ENCODE measurements at regions not wholly inside any gene's neighbourhood (a gene's known extent, or its start where the extent isn't known, plus 50 kb on each side); places are given as distances from the start of the nearest gene placed in this dataset.

DNA sequence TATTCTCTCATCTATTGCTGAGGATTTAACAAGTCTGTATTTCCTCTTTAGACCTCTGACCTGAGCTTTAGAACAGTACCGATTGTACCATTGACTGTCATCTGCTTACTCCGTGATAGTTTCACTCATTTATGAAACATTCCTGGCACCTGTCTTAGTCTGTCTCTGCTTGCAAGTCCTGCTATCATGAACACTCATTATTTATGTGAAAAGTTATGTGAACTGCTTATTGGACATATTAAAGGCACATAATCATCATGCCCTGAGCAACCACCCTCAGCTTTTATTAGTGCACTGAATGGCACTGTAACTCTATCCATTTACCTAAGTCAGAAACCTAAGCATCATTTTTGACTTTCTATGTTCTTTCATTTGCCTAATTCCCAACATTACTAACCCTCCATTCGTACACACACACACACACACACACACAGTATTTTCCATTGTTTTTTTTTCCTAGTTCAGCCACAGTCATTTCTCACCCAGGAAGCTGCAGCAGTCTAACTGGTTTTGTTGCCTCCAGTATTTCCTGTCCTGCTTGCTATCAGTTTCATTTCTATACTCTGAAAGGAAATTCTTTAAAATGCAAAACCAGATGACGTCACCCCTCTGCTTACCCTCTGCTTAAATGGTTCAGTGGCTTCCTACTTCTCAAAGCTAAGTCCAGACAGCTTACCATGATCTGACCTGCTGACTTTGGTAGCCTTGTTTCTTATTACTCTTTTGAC lies 146.1 kb downstream of the HAUS1 start:
- Histone ChIP-seq H3K36me3 (peaks cover 3% of the 10 kb centered on the region), H3K27ac (peak overlapping the region in 1 of 2 donors; percentile 45), H3K27me3 (replicated peaks; ENCODE audit: insufficient read depth) (no peaks in the 10 kb centered on the region), H3K4me3 (peak overlapping the region; percentile 18), H3K9me3 (no peaks in the 10 kb centered on the region), H3K4me1 (ENCODE audit: control insufficient read depth in 1 of 2, low read depth in 2 of 2) (peaks cover 25 to 48% of the 10 kb centered on the region in 2 donors)
- TF ChIP-seq CTCF (IDR thresholded peaks at IDR 0.05): no peak
- ATAC-seq (ENCODE audit: insufficient number of reproducible peaks, low FRiP score, low read depth) (peak; percentile 62), DNase-seq (ENCODE audit: low spot score) (no peak)

GRCh38 chr18:46250812-46251173 lies 146.6 kb downstream of the HAUS1 start:
- Histone ChIP-seq H3K4me3 (peak overlapping the region; percentile 18), H3K27ac (peak overlapping the region in 1 of 2 donors; percentile 45), H3K36me3 (peaks cover 3% of the 10 kb centered on the region), H3K27me3 (replicated peaks; ENCODE audit: insufficient read depth) (no peaks in the 10 kb centered on the region), H3K9me3 (no peaks in the 10 kb centered on the region), H3K4me1 (ENCODE audit: control insufficient read depth in 1 of 2, low read depth in 2 of 2) (peaks cover 25 to 48% of the 10 kb centered on the region in 2 donors)
- TF ChIP-seq CTCF (IDR thresholded peaks at IDR 0.05): no peak
- DNase-seq (ENCODE audit: low spot score): no peak
- ATAC-seq (ENCODE audit: insufficient number of reproducible peaks, low FRiP score, low read depth): no peak

DNA sequence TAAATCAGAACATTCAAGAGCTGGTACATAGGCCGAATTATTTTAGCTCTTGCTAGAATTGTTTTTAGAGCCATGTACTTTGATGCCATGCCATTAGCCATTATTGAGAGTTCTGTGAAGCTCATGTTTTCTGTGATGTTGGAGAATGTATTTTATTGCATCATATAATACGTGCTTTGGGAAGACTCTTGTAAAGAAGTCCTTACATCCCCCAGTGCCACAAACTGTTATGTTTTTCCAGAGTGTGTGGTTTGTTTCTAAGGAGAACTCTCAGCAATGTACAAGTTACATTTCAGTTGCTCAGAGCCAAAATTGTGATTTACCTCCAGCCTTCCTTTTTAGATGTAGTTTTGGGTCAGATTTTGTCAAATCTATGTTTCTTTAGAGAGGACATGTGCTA lies 148.6 kb downstream of the HAUS1 start:
- DNase-seq (ENCODE audit: low spot score): no peak
- ATAC-seq (ENCODE audit: insufficient number of reproducible peaks, low FRiP score, low read depth): no peak
- peaks cover 3% of the 10 kb centered on the region for H3K36me3 ChIP-seq
- H3K4me3 ChIP-seq: no peak overlapping the region
- no peaks in the 10 kb centered on the region for H3K9me3 ChIP-seq
- peaks cover 25 to 48% of the 10 kb centered on the region in 2 donors for H3K4me1 ChIP-seq (ENCODE audit: control insufficient read depth in 1 of 2, low read depth in 2 of 2)
- H3K27ac ChIP-seq: peak overlapping the region in 1 of 2 donors; percentile 65
- no peaks in the 10 kb centered on the region for H3K27me3 ChIP-seq (replicated peaks; ENCODE audit: insufficient read depth)
- TF ChIP-seq CTCF (IDR thresholded peaks at IDR 0.05): no peak

DNA sequence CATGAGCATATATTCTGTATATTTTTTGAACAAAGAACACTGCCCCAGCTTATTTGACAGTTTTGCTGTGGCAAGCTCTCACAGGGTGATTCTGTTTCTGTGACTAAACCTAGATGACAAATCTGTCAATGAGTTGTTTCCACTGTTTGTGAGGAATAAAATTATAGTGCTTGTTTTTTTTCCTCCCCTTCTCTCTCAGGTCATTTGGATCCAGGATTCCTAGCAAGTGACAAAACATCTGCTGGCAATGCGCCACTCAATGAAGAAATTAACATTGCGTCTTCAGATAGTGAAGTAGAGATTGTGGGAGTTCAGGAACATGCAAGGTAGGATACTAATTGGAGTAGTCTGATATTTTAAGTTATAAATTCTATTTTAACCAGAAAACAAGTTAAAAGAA lies 149.3 kb downstream of the HAUS1 start:
- ATAC-seq (ENCODE audit: insufficient number of reproducible peaks, low FRiP score, low read depth) (no peak), DNase-seq (ENCODE audit: low spot score) (no peak)
- Histone ChIP-seq H3K27ac (peak overlapping the region in 1 of 2 donors; percentile 65), H3K4me3 (peak overlapping the region; percentile 7), H3K9me3 (no peaks in the 10 kb centered on the region), H3K36me3 (no peaks in the 10 kb centered on the region), H3K27me3 (replicated peaks; ENCODE audit: insufficient read depth) (no peaks in the 10 kb centered on the region), H3K4me1 (ENCODE audit: control insufficient read depth in 1 of 2, low read depth in 2 of 2) (peaks cover 25 to 48% of the 10 kb centered on the region in 2 donors)
- TF ChIP-seq CTCF (IDR thresholded peaks at IDR 0.05): no peak

- no peak for TF ChIP-seq CTCF (IDR thresholded peaks at IDR 0.05)
- no peak for DNase-seq (ENCODE audit: low spot score)
- no peak overlapping the region for H3K27ac ChIP-seq
These were observed 151.9 kb downstream of the HAUS1 start for GRCh38 chr18:46256078-46256477.

More at GRCh38 chr18:46256078-46256477, 151.9 kb downstream of the HAUS1 start:
- Histone ChIP-seq H3K27me3 (replicated peaks; ENCODE audit: insufficient read depth) (no peaks in the 10 kb centered on the region), H3K9me3 (no peaks in the 10 kb centered on the region), H3K36me3 (no peaks in the 10 kb centered on the region), H3K4me1 (ENCODE audit: control insufficient read depth in 1 of 2, low read depth in 2 of 2) (peaks cover 20 to 49% of the 10 kb centered on the region in 2 donors), H3K4me3 (no peak overlapping the region)
- no peak for ATAC-seq (ENCODE audit: insufficient number of reproducible peaks, low FRiP score, low read depth)
